Lower lobe of right lung (tissue), 2 donors: ENCODE measurements at regions not wholly inside any gene's neighbourhood (a gene's known extent, or its start where the extent isn't known, plus 50 kb on each side); places are given as distances from the start of the nearest gene placed in this dataset.
"Not testable (repeated sequence)": the region's sequence is repeated elsewhere in the genome, so short reads cannot be mapped to it uniquely, and the experiment has no call there.

ENCODE experiments used
- ATAC-seq, 2 donors: fragments of 200-7000 bp; cut with Tn5 transposase; one replicate each; pipeline ENCODE4 v1.9.1; 2020 to 2022; ENCODE audit warnings: mild to moderate bottlenecking in 2 of 2, moderate library complexity in 2 of 2
- DNase-seq: peaks from one replicate; pipeline ENCODE4 v3.0.0-alpha.2; 2020
- H3K27ac ChIP-seq: fragments of 200-600 bp; one replicate; pipeline ENCODE4 v1.8.0; 2022
- H3K27me3 ChIP-seq: fragments of 200-600 bp; one replicate; pipeline ENCODE4 v1.8.0; 2022; ENCODE audit warnings: low read depth
- H3K36me3 ChIP-seq: fragments of 200-600 bp; one replicate; pipeline ENCODE4 v1.8.0; 2022; ENCODE audit warnings: mild to moderate bottlenecking
- H3K4me1 ChIP-seq: fragments of 200-600 bp; one replicate; pipeline ENCODE4 v1.8.0; 2022
- H3K4me3 ChIP-seq: fragments of 200-600 bp; one replicate; pipeline ENCODE4 v1.8.0; 2022; ENCODE audit warnings: mild to moderate bottlenecking
- H3K9me3 ChIP-seq: fragments of 200-600 bp; one replicate; pipeline ENCODE4 v1.8.0; 2022
- intact Hi-C: fragments of 100-400 bp; cut with DNase I; formaldehyde crosslinking; loops from one replicate; pipeline ENCODE4 v1.11.0; 2022
- TF ChIP-seq, protein P1 (sequence below): fragments of 200-600 bp; IDR thresholded peaks from one replicate; pipeline ENCODE4 v1.8.0; 2022; ENCODE audit warnings: antibody characterized with exemption, mild to moderate bottlenecking
- donor health status: DM: no; HTN: yes; CAD: no; lungs with severe emphysema.

DNA sequence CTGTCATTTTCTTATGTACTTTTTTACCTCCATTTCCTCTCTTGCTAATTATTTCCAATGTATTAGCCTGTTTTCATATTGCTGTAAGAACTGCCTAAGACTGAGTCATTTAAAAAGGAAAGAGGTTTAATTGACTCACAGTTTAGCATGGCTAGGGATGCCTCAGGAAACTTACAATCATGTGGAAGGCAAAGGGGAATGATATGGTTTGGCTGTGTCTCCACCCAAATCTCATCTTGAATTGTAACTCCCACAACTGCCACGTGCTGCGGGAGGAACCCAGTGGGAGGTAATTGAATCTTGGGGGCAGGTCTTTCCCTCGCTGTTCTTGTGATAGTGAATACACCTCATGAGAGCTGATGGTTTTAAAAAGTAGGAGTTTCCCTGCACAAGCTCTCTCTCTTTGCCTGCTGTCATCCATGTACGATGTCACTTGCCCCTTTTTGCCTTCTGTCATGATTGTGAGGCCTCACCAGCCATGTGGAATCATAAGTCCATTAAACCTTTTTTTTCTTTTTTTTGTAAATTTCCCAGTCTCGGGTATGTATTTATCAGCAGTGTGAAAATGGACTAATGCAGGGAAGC, 870.0 kb upstream of the INTU start:
- intact Hi-C loops, result no loop called here
- H3K4me1 ChIP-seq, result no peaks in the 10 kb centered on the region
- no peaks in the 10 kb centered on the region for H3K27me3 ChIP-seq
- DNase-seq (no peak), ATAC-seq (no peak)
- TF ChIP-seq, protein P1, sequence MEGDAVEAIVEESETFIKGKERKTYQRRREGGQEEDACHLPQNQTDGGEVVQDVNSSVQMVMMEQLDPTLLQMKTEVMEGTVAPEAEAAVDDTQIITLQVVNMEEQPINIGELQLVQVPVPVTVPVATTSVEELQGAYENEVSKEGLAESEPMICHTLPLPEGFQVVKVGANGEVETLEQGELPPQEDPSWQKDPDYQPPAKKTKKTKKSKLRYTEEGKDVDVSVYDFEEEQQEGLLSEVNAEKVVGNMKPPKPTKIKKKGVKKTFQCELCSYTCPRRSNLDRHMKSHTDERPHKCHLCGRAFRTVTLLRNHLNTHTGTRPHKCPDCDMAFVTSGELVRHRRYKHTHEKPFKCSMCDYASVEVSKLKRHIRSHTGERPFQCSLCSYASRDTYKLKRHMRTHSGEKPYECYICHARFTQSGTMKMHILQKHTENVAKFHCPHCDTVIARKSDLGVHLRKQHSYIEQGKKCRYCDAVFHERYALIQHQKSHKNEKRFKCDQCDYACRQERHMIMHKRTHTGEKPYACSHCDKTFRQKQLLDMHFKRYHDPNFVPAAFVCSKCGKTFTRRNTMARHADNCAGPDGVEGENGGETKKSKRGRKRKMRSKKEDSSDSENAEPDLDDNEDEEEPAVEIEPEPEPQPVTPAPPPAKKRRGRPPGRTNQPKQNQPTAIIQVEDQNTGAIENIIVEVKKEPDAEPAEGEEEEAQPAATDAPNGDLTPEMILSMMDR, result no peak
- no peaks in the 10 kb centered on the region for H3K9me3 ChIP-seq
- H3K4me3 ChIP-seq, result no peak overlapping the region
- no peak overlapping the region for H3K27ac ChIP-seq
- H3K36me3 ChIP-seq, result no peaks in the 10 kb centered on the region

DNA sequence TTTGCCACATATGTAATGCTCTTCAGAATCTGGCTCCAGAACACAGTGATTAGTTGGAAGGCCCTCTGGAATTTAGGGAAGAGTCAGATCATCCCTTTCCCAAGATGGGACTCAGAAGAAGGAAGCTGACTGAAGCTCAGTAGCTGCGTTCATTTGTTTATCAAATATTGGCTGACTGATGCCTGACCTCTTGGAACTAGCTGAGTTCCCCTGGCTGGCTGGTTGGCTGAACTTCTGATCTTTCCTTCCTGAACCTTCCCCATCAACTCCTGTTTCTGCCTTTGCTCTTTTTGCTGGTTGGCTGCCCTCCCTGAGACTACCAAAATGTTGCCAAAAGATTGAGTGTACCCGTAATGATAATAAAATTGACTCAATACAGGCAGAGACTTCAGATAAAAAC, 866.5 kb upstream of the INTU start:
- ATAC-seq, result no peak
- H3K27me3 ChIP-seq, result no peaks in the 10 kb centered on the region
- intact Hi-C loops, result no loop called here
- H3K4me1 ChIP-seq, result no peaks in the 10 kb centered on the region
- TF ChIP-seq, protein P1, result no peak
- no peak for DNase-seq
- H3K9me3 ChIP-seq, result no peaks in the 10 kb centered on the region
- no peaks in the 10 kb centered on the region for H3K36me3 ChIP-seq
- H3K4me3 ChIP-seq, result no peak overlapping the region
- H3K27ac ChIP-seq, result no peak overlapping the region

DNA sequence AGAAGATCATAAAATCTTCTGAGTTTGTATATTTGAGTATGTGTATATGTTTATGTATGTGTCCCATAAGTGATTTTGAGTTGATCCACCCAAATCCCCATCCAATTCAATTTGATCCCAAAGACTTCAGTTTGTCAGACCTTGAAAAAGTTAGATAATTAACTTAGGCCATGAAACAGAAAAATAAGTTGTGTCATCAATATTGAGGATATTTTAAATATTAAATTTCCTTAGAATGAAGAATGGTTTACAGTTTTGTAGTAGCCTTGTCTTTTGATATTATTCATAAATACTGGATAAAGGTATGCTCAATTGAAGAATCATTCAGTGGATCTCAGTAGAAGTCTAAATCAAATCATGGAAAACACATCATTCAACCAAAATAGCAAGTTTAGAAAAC, 864.4 kb upstream of the INTU start:
- no peak for ATAC-seq

GRCh38 chr4:126770811-126771553, 861.8 kb upstream of the INTU start:
- DNase-seq, H3K27ac ChIP-seq, H3K27me3 ChIP-seq, H3K4me3 ChIP-seq, H3K9me3 ChIP-seq, ATAC-seq, H3K36me3 ChIP-seq, intact Hi-C loops, H3K4me1 ChIP-seq: not testable (repeated sequence)

More for the DNA sequence above, 864.4 kb upstream of the INTU start:
- Histone ChIP-seq H3K27ac (no peak overlapping the region), H3K36me3 (no peaks in the 10 kb centered on the region), H3K4me1 (no peaks in the 10 kb centered on the region), H3K27me3 (no peaks in the 10 kb centered on the region), H3K9me3 (no peaks in the 10 kb centered on the region), H3K4me3 (no peak overlapping the region)
- TF ChIP-seq, protein P1, result no peak
- no peak for DNase-seq
- intact Hi-C loops, result no loop called here

- ATAC-seq, H3K27me3 ChIP-seq, H3K36me3 ChIP-seq, DNase-seq, H3K4me1 ChIP-seq, H3K27ac ChIP-seq, intact Hi-C loops, H3K4me3 ChIP-seq, H3K9me3 ChIP-seq: not testable (repeated sequence)
Measured at GRCh38 chr4:126771618-126772017, 861.1 kb upstream of the INTU start.

DNA sequence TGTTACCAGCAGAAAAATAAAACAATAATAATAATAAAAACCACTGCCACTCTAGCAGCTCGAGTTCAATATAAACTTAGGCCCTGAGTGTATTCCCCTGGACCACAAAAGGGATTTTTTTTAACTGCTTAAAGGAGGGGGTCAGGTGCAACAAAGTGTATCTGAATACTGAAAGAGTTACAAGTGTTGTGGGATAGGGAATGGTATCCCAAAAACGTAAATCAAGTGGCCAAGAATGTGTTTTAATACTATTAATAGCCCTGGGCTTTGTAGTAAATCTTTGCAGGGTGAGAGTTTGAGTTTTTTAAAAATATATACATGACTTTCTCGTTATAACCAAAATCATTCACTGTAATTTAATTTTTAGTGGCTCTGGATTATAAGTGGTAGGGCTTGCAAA, 860.1 kb upstream of the INTU start:
- ATAC-seq, result no peak
- intact Hi-C loops, result no loop called here
- Histone ChIP-seq H3K9me3 (no peaks in the 10 kb centered on the region), H3K4me1 (no peaks in the 10 kb centered on the region), H3K36me3 (no peaks in the 10 kb centered on the region), H3K27me3 (no peaks in the 10 kb centered on the region), H3K4me3 (no peak overlapping the region), H3K27ac (no peak overlapping the region)
- TF ChIP-seq, protein P1, result no peak
- no peak for DNase-seq
